HG03196 (cell line): ENCODE measurements at regions not wholly inside any gene's neighbourhood (a gene's known extent, or its start where the extent isn't known, plus 50 kb on each side); places are given as distances from the start of the nearest gene placed in this dataset.

Source experiments
- ATAC-seq: cut with Tn5 transposase; IDR thresholded peaks from one replicate; pipeline ENCODE4 v1.9.1; 2021; ENCODE audit not compliant: unreplicated experiment

- ATAC-seq = no peak
These were observed 350.1 kb upstream of the ATP2B1 start for GRCh38 chr12:90058704-90059103.

- no peak for ATAC-seq
These were observed 346.4 kb upstream of the ATP2B1 start for GRCh38 chr12:90055071-90055470.

- no peak for ATAC-seq
These were observed 340.3 kb upstream of the ATP2B1 start for GRCh38 chr12:90048918-90049317.

GRCh38 chr12:90045559-90045958, 336.9 kb upstream of the ATP2B1 start:
- no peak for ATAC-seq

- ATAC-seq = no peak
These were observed 335.4 kb upstream of the ATP2B1 start for GRCh38 chr12:90044069-90044468.

- ATAC-seq = no peak
These were observed 334.4 kb upstream of the ATP2B1 start for GRCh38 chr12:90042920-90043641.

- no peak for ATAC-seq
These were observed 329.7 kb upstream of the ATP2B1 start for GRCh38 chr12:90038289-90038688.

- ATAC-seq = no peak
These were observed 329.1 kb upstream of the ATP2B1 start for GRCh38 chr12:90037740-90038139.

- ATAC-seq = no peak
These were observed 328.0 kb upstream of the ATP2B1 start for GRCh38 chr12:90036637-90037036.

GRCh38 chr12:90030726-90031125, 322.1 kb upstream of the ATP2B1 start:
- no peak for ATAC-seq

GRCh38 chr12:90029317-90029716, 320.7 kb upstream of the ATP2B1 start:
- ATAC-seq = no peak

- ATAC-seq = no peak
These were observed 320.0 kb upstream of the ATP2B1 start for GRCh38 chr12:90028635-90029051.

- ATAC-seq = no peak
These were observed 319.4 kb upstream of the ATP2B1 start for GRCh38 chr12:90027889-90028634.

GRCh38 chr12:90027041-90027440, 318.4 kb upstream of the ATP2B1 start:
- ATAC-seq = no peak

GRCh38 chr12:90026516-90026915, 317.9 kb upstream of the ATP2B1 start:
- no peak for ATAC-seq

GRCh38 chr12:90024262-90024661, 315.6 kb upstream of the ATP2B1 start:
- no peak for ATAC-seq

- no peak for ATAC-seq
These were observed 314.7 kb upstream of the ATP2B1 start for GRCh38 chr12:90023207-90023900.

- no peak for ATAC-seq
These were observed 313.3 kb upstream of the ATP2B1 start for GRCh38 chr12:90021795-90022440.

- ATAC-seq = no peak
These were observed 312.2 kb upstream of the ATP2B1 start for GRCh38 chr12:90020881-90021280.

- ATAC-seq = no peak
These were observed 311.8 kb upstream of the ATP2B1 start for GRCh38 chr12:90020436-90020835.

- ATAC-seq = no peak
These were observed 311.4 kb upstream of the ATP2B1 start for GRCh38 chr12:90020014-90020413.
